ENCODE measurements at regions not wholly inside any gene's neighbourhood (a gene's known extent, or its start where the extent isn't known, plus 50 kb on each side); places are given as distances from the start of the nearest gene placed in this dataset.

DNA sequence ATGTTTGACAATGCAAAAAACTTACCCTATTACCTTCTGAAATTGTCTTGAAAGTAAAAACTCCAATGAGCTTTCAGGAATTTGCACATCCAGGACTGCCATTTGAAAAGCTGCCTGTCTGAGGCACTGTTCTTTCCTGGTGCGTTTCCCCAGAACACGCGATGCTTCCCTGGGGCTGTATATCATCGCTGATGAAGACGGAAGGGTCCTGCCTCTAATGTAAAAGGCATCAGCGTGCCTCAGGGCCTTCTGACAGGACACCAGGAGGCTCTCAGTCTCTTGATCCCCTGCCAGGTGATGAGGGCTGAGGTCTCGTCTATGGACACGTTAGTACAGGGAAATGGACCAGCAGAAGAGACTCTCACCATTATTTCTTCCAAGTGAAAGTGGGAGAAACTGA is 296.8 kb downstream of the EFNB2 start:
- TF ChIP-seq POLR2A (IDR thresholded peaks at IDR 0.05; ENCODE audit: low read depth, low read length): no peak
- TF ChIP-seq POU2F2 (IDR thresholded peaks at IDR 0.05; ENCODE audit: low read depth, low read length): no peak

Data from GM12891 (cell line).